Sigmoid colon (tissue), 6 donors: ENCODE measurements at regions not wholly inside any gene's neighbourhood (a gene's known extent, or its start where the extent isn't known, plus 50 kb on each side); places are given as distances from the start of the nearest gene placed in this dataset.

Experiments
- DNase-seq: peaks from one replicate; pipeline ENCODE4 v3.0.0-alpha.2; 2019
- H3K27ac ChIP-seq, 4 donors: fragments of 200-600 bp; sonication (generic); one replicate each; pipeline ENCODE4 v1.5.1; 2016 to 2019; ENCODE audit warnings: mild to moderate bottlenecking in 1 of 4
- H3K27me3 ChIP-seq, 3 donors: fragments of 200-600 bp; sonication (generic); one replicate each; pipeline ENCODE4 v1.5.1; 2019; ENCODE audit warnings: mild to moderate bottlenecking in 1 of 3
- H3K36me3 ChIP-seq, 4 donors: fragments of 200-600 bp; sonication (generic); one replicate each; pipeline ENCODE4 v1.5.1; 2016 to 2019
- H3K4me1 ChIP-seq, 4 donors: fragments of 200-600 bp; sonication (generic); one replicate each; pipeline ENCODE4 v1.5.1; 2017 to 2019
- H3K4me3 ChIP-seq, 4 donors: fragments of 200-600 bp; sonication (generic); one replicate each; pipeline ENCODE4 v1.5.1; 2017 to 2019; ENCODE audit warnings: mild to moderate bottlenecking in 2 of 4, moderate library complexity in 1 of 4
- H3K9me3 ChIP-seq, 4 donors: fragments of 200-600 bp in 3 of 4; sonication (generic) in 3 of 4; one replicate each; pipeline versions ENCODE4 v1.5.1 to v1.6.1; 2013 to 2019
- EP300 ChIP-seq, 4 donors: sonication (generic); formaldehyde crosslinking; IDR thresholded peaks; one replicate each; pipeline ENCODE4 v1.6.1; 2017; ENCODE audit warnings: antibody characterized with exemption in 4 of 4
- POLR2A ChIP-seq, 2 donors: fragments of 450-650 bp; IDR thresholded peaks; one replicate each; pipeline ENCODE4 v1.6.1; 2016; ENCODE audit warnings: antibody characterized with exemption in 2 of 2, mild to moderate bottlenecking in 2 of 2, moderate library complexity in 2 of 2
- POLR2AphosphoS5 ChIP-seq, 4 donors: sonication (generic); formaldehyde crosslinking; IDR thresholded peaks; one replicate each; pipeline ENCODE4 v1.6.1; 2017; ENCODE audit warnings: antibody characterized with exemption in 4 of 4
- WGBS, 2 donors: extraction: QIAGEN DNeasy Blood & Tissue Kit; methylation state at CpG; one replicate each; pipeline ENCODE4 v1.1.7; 2013; 5-methylcytosine and 5-hydroxymethylcytosine counted together
- intact Hi-C: fragments of 100-400 bp; cut with DNase I; formaldehyde crosslinking; loops from one replicate; pipeline ENCODE4 v1.15.1; 2023
- TF ChIP-seq, protein P1 (sequence below), 4 experiments: fragments of 450-650 bp in 3 of 4; fragments of 200-600 bp in 1 of 4; IDR thresholded peaks; one replicate each; pipeline ENCODE4 v1.5.1; 2016 to 2019; ENCODE audit warnings: antibody characterized with exemption in 4 of 4, mild to moderate bottlenecking in 3 of 4, moderate library complexity in 2 of 4
- donor health status: healthy with polysubstance abuse.
- donor health status: healthy.

DNA sequence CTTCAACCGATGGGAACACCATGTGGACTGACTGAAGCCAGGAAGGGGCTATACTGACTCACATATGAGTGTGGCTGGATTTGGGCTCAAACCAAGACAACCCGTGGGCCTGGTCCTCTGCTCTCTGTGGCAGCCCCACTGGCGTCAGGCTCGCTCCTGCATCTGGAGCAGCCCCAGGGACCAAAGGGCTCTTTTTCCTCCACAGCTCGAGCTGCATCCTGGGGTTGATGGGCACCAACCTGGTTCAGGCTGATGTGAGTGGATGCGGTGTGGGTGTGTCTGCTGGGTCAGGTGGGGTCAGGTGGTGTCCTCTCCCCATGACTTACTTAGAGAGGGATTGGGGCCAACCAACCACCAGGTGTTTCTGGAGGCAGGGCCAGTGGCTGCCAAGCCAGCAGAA, 303.0 kb upstream of the AJAP1 start:
- no peak for DNase-seq
- no peak overlapping the region for H3K27ac ChIP-seq
- no peaks in the 10 kb centered on the region for H3K9me3 ChIP-seq
- intact Hi-C loops = no loop called here
- no peak overlapping the region for H3K4me3 ChIP-seq
- no peaks in the 10 kb centered on the region for H3K4me1 ChIP-seq
- WGBS, 2 donors = 87 to 88% methylated on average over 6 of the region's 6 CpGs
- H3K27me3 ChIP-seq = peaks cover 0 to under 1% (median 0%) of the 10 kb centered on the region in 3 donors
- H3K36me3 ChIP-seq = no peaks in the 10 kb centered on the region
- TF ChIP-seq, protein P1, sequence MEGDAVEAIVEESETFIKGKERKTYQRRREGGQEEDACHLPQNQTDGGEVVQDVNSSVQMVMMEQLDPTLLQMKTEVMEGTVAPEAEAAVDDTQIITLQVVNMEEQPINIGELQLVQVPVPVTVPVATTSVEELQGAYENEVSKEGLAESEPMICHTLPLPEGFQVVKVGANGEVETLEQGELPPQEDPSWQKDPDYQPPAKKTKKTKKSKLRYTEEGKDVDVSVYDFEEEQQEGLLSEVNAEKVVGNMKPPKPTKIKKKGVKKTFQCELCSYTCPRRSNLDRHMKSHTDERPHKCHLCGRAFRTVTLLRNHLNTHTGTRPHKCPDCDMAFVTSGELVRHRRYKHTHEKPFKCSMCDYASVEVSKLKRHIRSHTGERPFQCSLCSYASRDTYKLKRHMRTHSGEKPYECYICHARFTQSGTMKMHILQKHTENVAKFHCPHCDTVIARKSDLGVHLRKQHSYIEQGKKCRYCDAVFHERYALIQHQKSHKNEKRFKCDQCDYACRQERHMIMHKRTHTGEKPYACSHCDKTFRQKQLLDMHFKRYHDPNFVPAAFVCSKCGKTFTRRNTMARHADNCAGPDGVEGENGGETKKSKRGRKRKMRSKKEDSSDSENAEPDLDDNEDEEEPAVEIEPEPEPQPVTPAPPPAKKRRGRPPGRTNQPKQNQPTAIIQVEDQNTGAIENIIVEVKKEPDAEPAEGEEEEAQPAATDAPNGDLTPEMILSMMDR (IDR thresholded peaks at IDR 0.05) = no peak

DNA sequence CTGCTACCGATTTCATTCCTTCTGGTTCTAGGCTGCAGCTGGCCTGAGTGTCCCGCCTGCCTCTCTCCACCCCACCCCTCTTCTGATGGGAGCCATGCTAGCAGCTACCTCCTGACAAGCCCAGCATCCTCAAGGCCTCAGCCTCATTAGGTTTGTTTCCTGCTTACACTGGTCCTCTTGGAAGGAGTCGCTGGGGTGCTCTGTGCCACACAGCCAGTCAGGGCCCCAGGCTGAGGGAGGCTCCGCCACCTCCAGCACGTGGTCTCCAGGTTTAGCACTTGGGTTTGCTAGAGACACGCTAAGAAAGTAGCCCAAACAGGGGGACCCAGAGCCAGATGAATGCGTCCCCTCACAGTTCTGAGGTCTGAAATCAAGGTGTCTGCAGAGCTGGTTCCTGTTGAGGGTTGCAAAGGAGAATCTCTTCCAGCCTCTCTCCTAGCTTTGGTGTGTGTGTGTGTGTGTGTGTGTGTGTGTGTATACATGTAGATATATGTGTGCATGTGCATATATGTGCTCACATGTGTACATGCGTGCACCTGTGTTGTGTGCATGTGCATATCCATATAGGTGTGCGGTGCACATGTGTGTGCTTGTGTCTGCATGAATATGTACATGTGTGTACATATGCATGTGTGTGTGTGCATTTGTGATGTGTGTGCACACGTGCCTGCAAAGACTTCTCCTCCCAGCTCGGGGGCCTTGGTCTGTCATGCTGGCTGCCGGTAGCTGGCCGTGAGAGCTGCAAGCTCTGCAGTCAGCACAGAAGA, 301.1 kb upstream of the AJAP1 start:
- no peak overlapping the region for H3K27ac ChIP-seq
- H3K9me3 ChIP-seq = no peaks in the 10 kb centered on the region
- H3K36me3 ChIP-seq = no peaks in the 10 kb centered on the region
- WGBS, 2 donors = 75 to 82% methylated on average over 13 of the region's 13 CpGs
- H3K4me3 ChIP-seq = no peak overlapping the region
- intact Hi-C loops = no loop called here
- no peak for DNase-seq
- TF ChIP-seq EP300 (IDR thresholded peaks at IDR 0.05) (no peak), POLR2AphosphoS5 (IDR thresholded peaks at IDR 0.05) (no peak), POLR2A (IDR thresholded peaks at IDR 0.05) (no peak)
- TF ChIP-seq, protein P1 (IDR thresholded peaks at IDR 0.05) = no peak
- H3K27me3 ChIP-seq = peaks cover 0 to 7% (median 0%) of the 10 kb centered on the region in 3 donors
- H3K4me1 ChIP-seq = no peaks in the 10 kb centered on the region

DNA sequence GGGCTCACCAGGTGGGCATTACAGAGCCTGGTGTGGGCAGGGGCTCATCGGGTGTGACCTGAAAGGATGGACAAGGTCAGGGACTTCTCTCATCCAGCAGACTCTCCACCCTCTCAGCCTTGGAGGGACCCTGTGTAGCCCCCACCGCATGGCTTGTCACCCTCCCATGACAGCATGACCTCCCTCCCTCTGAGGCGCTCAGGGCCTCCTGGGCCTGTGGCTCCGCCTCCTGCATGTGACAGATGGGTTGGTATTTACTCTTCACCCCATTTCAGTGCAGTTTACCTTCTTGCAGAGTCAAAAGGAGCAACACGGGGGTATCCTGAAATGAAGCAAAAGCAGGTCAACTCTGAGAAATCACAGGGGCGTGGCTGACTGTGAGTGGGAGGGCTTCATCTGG, 298.6 kb upstream of the AJAP1 start:
- peaks cover 0 to 10% (median 0%) of the 10 kb centered on the region in 3 donors for H3K27me3 ChIP-seq
- intact Hi-C loops = no loop called here
- no peaks in the 10 kb centered on the region for H3K36me3 ChIP-seq
- 56 to 72% methylated on average over 6 of the region's 6 CpGs for WGBS, 2 donors
- H3K9me3 ChIP-seq = no peaks in the 10 kb centered on the region
- no peak overlapping the region for H3K27ac ChIP-seq
- H3K4me1 ChIP-seq = no peaks in the 10 kb centered on the region
- DNase-seq = no peak
- no peak overlapping the region for H3K4me3 ChIP-seq
- TF ChIP-seq POLR2A (IDR thresholded peaks at IDR 0.05) = no peak
- TF ChIP-seq EP300 (IDR thresholded peaks at IDR 0.05) = no peak
- TF ChIP-seq, protein P1 (IDR thresholded peaks at IDR 0.05) = no peak
- TF ChIP-seq POLR2AphosphoS5 (IDR thresholded peaks at IDR 0.05) = no peak

DNA sequence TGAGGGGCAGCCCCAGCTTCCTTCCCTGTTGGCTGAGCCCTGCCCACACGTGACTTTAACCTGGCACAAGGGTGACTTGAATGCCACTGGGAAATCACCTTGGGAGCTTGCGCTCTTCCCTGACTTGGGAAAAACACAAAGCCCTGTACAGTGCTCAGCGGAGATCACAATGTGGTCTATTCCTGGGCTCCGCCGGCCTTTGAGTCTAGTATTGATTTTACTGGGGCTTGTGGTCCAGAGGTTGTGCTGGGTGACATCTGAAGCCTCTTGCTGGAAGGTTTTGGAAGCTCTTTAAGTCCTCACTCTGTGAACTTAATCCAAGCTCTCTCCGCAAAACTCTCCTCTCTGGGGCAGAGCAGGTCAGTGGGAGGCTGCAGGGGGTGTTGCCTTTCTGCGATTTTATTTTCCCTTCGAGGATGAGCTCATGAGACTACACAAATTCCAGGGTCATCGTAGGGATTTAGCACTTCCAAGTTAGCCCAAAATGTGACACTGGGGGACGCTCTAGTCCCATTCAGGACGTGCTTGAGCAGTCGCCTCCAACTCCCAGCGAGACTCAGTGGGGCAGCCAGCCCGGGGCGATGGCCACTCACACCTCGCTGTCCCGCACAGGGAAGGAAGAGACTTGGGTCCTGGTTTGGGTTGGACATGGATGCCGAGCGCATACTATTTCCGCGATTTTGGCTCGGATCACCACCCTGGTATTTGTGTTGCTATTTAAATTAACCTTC, 291.9 kb upstream of the AJAP1 start:
- TF ChIP-seq POLR2A (IDR thresholded peaks at IDR 0.05) = no peak
- TF ChIP-seq, protein P1 (IDR thresholded peaks at IDR 0.05) = no peak
- TF ChIP-seq POLR2AphosphoS5 (IDR thresholded peaks at IDR 0.05) = no peak
- no peak for TF ChIP-seq EP300 (IDR thresholded peaks at IDR 0.05)
- no peak for DNase-seq
- intact Hi-C loops = no loop called here
- WGBS, 2 donors = 86 to 87% methylated on average over 22 of the region's 22 CpGs
- no peak overlapping the region for H3K4me3 ChIP-seq
- peaks cover 0 to 5% (median 4%) of the 10 kb centered on the region in 4 donors for H3K9me3 ChIP-seq
- no peaks in the 10 kb centered on the region for H3K4me1 ChIP-seq
- H3K36me3 ChIP-seq = no peaks in the 10 kb centered on the region
- H3K27ac ChIP-seq = no peak overlapping the region
- H3K27me3 ChIP-seq = peaks cover 0 to 12% (median 0%) of the 10 kb centered on the region in 3 donors
